HG03469 (cell line): ENCODE measurements at regions not wholly inside any gene's neighbourhood (a gene's known extent, or its start where the extent isn't known, plus 50 kb on each side); places are given as distances from the start of the nearest gene placed in this dataset.
"Not testable (repeated sequence)": the region's sequence is repeated elsewhere in the genome, so short reads cannot be mapped to it uniquely, and the experiment has no call there.

Source experiments
- ATAC-seq: cut with Tn5 transposase; IDR thresholded peaks from one replicate; pipeline ENCODE4 v1.9.1; 2021; ENCODE audit warnings: mild to moderate bottlenecking, moderate library complexity, moderate number of reproducible peaks; ENCODE audit not compliant: unreplicated experiment

DNA sequence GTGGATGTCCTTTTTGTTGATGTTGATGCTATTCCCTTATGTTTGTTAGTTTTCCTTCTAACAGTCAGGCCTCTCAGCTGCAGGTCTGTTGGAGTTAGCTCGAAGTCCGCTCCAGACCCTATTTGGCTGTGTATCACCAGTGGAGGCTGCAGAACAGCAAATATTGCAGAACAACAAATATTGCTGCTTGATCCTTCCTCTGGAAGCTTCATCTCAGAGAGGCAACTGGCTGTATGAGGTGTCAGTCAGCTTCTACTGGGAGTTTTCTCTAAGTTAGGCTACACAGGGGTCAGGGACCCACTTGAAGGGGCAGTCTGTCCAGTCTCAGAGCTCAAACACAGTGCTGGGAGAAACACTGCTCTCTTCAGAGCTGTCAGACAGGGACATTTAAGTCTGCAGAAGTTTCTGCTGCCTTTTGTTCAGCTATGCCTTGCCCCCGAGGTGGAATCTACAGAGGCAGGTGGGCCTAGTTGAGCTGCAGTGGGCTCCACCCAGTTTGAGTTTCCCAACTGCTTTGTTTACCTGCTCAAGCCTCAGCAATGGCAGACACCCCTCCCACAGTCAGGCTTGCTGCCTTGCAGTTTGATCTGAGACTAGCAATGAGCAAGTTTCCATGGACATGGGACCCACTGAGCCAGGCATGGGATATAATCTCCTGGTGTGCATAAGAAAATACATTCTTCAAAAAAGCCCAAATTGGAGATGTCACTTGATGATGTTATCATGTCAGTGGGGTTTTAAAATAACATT, 99.5 kb downstream of the KDM5D start:
- ATAC-seq: no peak

DNA sequence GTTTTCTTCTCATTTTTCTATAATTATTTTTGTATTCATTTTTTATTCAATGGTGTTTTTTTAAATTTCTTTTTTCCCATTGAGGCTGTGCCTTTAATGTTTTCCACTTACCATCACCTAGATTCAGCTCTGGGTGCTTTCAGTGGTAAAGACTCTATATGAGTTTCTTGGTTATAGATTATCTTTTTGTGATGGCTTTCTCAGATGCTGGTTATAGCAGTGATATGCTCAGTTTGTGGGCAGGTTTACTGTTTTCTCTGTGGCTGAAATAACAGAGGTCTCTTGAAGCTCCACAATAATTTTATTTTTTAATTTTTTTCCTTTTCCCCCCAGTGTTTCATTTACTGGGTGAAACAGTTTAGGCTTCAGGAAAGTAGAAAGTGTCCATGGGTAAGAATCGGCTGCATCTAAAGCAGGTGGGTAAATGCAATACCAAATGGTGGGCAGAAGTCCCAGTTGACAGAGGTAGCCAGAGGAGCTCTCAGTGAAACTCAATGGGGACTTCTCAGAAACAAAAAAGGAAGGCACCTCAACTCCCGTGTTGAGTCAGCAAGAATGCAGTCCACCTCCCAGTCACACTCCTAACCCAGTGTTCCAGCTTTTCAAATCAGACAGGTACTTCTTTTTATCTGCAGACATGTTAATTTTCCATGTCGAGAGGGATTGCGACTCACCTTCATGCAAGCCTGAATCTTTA, 106.7 kb downstream of the KDM5D start:
- ATAC-seq: no peak

DNA sequence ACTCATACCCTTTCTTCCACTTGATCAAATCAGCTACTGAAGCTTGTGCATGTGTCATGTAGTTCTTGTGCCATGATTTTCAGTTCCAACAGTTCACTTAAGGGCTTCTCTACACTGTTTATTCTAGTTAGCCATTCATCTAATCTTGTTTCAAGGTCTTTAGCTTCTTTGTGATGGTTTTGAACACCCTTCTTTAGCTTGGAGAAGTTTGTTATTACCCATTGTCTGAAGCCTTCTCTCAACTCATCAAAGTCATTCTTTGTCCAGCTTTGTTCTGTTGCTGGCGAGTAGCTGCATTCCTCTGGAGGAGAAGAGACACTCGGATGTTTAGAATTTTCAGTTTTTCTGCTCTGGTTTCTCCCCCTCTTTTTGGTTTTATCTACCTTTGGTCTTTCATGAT, 115.6 kb downstream of the KDM5D start:
- ATAC-seq: no peak

DNA sequence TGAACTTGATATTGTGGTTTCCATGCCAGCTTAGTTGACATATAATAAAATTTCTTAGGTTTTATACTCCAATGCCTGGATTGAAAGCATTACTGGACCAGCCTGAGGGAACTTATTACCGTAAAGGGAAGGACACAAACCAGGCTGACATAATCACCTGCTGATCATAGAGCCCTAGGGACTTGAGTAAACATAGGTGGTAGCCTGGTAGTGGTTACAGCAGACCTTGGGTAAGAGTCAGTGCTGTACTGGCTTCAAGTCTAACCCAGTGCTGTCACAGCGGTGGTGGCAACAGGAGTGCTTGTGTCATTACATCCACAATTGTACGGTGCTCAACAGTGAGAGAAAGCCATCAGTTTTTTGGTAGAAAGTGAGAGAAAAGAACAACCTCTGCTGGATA, 122.1 kb downstream of the KDM5D start:
- no peak for ATAC-seq

DNA sequence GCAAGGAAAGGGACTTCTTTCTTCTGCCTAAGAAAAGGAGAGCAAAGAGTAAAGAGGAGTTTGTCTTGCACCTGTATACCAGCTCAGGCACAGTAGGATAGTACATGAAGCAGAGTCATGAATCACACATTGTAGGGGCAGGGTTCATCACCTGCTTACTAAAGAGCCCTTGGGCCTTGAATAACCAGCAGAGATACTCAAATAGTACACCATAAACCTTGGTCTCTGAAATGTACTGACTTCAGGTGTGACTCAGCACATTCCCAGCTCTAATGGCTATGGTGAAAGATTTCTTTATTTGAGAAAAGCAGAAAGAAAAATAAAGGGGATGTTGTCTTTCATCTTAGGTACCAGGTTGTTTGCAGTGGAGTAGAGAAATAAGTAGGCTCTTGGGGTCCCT, 122.8 kb downstream of the KDM5D start:
- ATAC-seq: no peak

DNA sequence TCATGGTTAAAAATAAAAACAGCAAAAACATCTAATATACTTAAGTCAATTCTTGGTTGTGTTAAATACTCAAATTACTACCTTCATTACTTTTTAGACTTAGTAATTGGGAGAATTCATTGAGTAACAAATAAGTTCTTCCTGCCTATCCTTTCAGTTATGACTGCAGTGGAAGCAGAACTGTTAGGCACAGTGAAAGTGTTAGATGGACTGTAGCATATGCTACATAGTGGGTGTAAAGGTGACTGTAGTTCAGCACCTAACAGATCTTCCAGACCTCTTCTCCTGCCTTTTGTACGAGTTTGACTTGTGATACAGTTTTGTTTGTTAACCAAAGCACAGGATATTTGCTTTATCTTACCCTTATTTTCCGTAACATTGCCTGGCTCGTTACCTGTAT, 143.4 kb downstream of the KDM5D start:
- ATAC-seq: no peak

DNA sequence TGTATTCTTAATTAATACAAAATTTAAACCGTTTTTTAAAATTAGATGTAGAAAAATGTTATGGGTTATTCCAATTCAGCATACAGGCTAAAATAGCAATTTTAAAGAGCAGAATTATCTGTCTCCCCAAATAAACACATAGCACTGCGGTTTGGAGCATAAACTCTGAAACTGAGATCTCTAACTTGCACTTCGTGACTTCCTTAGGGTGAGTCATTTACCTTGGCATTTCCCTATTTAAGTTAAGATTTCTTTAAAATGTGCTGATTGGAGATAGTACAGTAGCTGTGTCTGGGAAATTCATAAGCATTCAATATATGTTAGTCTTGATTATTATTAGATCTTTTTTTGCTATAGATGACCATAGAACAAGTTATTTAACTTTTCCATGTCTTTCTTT, 143.8 kb downstream of the KDM5D start:
- ATAC-seq: no peak

DNA sequence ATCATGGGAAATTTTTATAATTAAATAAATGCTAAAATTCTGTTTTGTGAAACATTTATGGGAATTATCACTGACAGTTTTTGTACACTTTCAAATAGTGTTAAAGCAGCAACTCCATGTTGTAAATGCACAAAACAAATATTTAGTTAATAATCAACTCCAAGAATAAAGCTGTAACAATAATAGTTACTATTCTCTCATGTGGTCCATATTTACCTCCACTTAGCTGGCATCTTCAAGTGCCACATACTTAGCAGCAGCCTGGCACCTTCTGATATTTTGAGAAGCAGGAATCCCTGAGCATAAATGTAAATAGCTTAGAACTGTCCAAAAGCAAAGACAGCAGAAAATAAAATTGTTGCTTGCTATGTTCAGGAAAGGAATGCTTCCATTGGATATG, 154.3 kb downstream of the KDM5D start:
- no peak for ATAC-seq

DNA sequence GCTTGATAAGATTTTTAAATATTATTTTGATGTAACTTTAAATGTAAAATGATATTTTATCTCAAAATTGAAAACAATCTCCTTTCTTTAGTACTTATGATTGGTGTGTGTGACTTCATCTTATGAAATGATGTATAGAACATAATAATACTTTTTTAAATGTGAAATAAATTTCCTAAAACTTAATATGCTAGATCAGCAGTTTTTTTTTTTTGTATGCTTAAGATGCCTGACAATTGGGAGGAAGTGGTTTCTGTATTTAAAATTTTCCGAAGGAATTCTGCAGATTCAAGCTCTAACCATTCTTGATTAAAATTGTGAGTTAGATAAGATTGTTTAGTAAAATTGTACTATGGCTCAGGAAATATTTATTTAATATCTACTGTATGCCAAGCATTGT, 154.9 kb downstream of the KDM5D start:
- no peak for ATAC-seq

DNA sequence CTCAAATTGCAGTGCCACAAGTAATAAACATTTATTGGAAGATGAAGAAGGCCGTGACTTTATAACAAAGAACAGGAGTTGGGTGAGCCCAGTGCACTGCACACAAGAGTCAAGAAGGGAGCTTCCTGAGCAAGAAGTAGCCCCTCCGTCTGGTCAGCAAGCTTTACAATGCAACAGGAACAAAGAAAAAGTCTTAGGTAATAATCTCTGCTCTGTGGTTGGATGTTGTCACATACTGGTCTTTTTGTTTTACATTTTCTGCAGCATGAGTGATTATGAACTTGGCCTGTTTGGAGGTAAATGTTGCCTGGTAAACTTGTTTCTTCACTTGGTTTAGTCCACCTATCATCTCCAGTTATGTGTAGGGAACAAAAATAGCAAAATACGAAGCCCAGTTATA, 157.2 kb downstream of the KDM5D start:
- no peak for ATAC-seq

DNA sequence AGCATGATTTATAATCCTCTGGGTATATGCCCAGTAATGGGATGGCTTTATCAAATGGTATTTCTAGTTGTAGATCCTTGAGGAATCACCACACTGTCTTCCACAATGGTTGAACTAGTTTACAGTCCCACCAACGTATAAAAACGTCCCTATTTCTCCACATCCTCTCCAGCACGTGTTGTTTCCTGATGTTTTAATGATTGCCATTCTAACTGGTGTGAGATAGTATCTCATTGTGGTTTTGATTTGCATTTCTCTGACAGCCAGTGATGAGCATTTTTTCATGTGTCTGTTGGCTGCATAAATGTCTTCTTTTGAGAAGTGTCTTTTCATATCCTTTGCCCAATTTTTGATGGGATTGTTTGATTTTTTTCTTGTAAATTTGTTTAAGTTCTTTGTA, 163.5 kb downstream of the KDM5D start:
- not testable (repeated sequence) for ATAC-seq

DNA sequence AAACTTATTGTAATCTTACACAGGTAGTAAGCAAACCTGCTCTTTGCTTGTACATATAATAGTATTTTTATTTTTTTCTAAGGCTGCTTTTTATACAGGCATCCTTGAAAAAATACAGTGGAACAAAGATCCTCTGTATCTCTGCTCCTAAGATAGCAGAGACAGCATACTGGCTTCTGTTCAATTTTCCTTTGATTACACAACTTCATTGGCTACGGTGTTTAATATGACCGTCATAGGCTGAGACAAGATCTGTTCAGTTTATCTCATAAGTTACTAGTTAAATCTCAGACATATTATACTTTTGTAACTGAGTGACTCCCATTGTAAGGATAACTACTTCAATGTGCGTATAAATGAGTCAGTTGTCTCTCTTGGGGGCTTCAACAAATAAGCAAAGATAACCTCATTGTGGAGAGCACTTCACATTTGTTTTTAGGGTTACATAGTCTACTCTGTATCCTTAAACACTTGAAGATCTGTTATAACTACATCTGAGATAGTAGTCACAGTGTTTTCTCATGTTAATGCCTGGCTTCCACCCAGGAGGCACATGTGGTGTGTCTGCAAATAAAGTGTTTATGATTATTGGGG, 166.1 kb downstream of the KDM5D start:
- no peak for ATAC-seq

DNA sequence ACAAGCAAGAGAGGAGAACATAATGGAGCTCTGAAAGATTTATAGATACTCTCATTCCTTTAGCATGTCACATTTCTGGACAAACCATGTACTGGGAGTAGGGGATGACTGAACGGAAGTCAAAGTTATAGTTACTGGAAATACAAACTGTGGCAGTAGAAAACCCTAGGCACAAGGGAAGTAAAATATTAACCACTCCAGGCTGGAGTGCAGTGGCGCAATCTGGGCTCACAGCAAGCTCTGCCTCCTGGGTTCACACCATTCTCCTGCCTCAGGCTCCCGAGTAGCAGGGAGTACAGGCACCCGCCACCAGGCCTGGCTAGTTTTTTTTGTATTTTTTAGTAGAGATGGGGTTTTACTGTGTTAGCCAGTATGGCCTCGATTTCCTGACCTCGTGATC, 167.3 kb downstream of the KDM5D start:
- ATAC-seq: no peak

DNA sequence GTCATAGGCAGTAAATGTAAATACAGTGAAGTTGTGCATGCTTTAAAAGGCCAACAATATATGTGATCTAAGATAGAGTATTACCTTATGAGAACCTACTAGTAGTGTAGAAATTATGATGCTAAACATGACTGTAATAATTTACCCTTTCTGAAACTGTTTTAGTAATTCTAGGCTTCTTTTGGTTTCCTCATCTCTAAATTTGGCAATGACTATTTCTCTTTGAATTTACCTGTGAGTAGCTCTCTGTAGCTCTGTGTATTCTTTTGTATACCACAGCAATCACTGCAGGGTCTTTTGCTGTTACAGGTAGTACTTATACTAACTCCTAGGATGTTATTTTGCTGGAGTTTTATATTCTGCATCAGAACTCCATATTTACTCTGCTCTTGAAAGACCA, 169.6 kb downstream of the KDM5D start:
- ATAC-seq: peak; percentile 33

DNA sequence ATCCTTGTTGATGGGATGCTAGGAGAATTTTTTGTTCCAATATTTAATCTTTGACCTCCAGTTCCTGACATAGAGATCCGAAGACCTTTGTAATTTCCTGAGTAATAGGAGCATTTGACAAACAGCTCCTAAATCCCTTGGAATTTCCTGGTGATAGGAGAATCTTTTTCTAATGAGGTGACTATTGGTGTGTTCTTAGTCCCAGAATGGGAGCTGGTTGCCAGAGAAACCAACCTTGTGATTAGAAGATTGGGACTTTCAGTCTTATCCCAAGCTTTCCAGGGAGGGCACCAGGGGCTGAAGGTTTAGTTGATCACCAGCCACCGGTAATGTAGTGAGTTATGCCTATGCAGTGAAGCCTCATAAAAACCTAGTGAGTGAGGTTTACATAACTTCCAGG, 170.9 kb downstream of the KDM5D start:
- ATAC-seq: no peak

DNA sequence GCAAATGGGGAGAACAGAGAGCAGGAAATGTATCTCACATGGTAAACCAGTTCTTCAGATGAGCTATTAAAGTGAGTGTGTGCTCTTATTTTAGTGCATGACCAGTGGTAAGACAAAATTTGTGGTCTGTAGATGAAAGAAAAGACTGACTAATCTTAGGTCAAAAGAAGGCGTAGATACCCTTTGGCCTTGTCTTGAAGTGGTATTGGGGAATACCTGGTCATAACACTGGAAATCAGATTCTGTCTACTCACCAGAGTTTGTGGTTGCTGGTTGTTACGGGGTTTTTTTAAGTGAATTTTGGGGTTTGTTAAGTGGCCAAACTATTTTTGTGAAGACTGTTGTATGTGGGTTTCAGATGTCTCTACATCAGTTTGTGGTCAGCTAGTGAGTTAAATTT, 173.5 kb downstream of the KDM5D start:
- peak; percentile 44 for ATAC-seq

DNA sequence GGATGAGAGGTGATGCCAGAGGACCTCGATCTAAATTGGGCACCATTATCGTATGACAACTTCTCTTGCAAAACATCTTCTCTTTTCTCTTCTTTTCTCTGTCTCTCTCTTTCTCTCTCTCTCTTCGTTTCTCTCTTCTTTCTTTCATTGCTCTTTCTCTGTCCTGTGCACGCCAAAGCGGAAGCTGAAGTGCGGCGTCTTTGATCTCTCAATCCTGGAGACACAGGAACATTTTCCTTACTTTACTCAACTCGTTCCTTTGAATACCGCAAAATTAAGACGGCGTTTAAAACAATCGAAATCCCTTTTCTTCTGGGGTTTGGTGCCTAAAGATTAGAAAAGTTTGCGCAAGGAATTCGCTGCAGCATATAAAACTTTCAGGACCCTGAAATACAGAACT, 176.6 kb downstream of the KDM5D start:
- ATAC-seq: no peak

DNA sequence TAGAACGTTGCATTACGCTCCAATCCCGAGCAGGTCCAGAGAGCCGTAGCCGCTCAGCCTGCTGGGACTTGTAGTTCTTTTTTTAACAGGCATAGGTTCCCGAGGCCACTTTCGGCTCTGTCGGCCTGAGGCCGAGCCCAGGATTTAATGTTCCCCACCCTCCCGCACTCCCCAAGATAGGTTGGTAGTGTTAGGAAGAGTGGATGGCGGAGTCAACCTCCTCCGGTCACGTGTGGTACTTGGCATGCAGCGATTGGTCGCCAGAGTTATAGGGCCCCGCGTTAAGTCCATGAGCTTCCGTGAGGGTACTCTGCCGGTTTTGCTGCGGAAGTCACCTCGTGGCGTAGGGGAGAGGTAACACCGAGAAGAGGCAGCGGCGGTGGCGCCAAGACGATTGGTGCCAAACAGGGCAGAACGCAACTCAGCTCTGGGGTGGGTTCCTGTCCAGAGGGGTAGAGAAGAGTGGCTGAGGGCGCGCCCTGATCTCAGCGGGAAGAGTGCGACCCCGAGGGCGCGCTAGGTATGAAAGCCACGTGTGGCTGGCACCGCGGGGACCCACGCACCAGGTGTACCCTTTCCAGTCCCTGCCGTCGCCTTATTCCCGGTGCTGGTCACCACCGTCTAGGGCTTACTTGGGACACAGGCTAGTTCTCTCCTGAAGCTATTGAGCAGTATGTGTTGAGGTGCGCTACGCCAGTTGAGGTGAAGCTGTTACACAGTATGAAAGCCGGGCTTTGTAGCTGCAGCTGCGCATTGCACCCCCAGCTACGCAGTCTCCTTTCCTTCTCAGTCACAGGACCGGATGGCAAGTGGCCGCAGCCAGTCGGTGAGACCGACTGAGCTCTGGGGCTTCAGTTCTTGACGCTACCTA, 177.2 kb downstream of the KDM5D start:
- peak; percentile 52 for ATAC-seq

DNA sequence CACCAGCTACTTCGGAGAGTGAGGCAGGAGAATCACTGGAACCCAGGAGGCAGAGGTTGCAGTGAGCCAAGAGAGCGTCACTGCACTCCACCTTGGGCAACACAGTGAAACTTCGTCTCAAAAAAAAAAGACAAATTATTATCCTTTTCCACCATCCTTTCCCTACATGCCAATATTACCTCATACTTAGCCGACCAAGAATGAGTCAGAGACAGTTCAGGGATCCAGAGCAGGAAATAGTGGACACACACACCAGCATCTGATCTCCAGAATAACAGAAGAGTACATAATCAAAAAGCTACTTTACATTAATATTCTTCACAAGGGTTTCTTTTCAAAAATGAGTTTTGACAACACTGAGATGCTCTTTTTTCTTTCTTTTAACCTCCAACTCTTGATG, 185.4 kb downstream of the KDM5D start:
- ATAC-seq: no peak

DNA sequence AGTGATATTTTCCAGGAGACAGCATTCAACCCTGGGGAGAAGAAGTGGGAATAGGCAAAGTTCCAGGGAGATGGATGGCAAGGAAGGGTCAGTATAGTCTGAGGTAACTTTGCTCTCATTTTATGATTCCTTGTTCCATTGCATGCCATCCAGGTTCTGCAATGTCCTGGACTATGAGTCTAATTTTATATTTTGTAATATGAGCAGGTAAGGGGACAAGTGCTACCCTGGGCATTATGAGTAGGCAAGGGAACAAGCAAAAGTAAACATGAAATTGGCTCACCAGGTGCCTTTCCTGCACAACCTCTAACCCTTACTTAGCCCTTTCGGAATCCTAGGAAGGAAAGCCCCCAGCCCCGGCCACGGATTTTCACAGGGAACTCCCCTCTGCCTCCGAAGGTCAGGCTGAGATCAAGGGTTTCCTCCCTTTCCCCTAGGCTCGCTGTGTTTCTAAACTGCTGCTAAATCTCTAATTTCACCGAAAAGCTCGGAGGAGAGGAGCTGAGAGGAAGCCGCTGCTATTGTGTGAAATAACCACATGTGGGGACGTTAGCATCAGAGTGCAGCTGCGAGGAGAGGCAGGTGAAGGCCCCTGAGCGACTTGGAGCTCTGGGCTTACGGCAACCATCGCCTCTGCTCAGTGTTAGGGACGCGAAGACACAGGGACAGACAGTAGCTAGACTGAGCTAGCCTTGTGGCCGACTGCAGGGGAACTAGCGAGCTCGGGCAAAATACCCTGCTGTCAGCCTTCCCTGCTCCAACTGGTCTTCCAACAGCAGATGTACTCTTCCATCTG, 194.7 kb downstream of the KDM5D start:
- ATAC-seq: no peak
